ENCODE measurements at regions not wholly inside any gene's neighbourhood (a gene's known extent, or its start where the extent isn't known, plus 50 kb on each side); places are given as distances from the start of the nearest gene placed in this dataset.
A peak's percentile ranks its signal among the peaks of the same experiment; 100 is the strongest.

GRCh38 chr4:129672941-129673340 is 577.0 kb downstream of the C4orf33 start:
- DNase-seq (ENCODE audit: low read depth) = no peak

GRCh38 chr4:129675036-129675435 is 579.1 kb downstream of the C4orf33 start:
- no peak for DNase-seq (ENCODE audit: low read depth)

DNA sequence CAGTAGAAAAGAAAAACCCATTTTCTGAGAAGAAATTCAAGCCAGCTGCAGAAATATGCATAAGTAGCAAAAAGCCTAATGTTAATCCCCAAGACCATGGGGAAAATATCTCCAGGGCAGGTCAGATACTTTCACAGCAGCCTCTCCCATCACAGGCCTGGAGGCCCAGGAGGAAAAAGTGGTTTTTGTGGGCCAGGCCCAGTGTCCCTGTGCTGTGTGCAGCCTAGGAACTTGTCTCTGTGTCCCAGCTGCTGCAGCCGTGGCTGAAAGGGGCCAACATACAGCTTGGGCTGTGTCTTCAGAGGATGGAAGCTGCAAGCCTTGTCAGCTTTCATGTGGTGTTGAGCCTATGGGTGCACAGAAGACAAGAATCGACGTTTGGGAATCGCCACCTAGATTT is 581.0 kb downstream of the C4orf33 start:
- DNase-seq (ENCODE audit: low read depth) = no peak

- no peak for DNase-seq (ENCODE audit: low read depth)
Observed at GRCh38 chr4:129682586-129682985, 586.6 kb downstream of the C4orf33 start.

- DNase-seq (ENCODE audit: low read depth) = no peak
Observed at GRCh38 chr4:129707949-129708348, 612.0 kb downstream of the C4orf33 start.

DNA sequence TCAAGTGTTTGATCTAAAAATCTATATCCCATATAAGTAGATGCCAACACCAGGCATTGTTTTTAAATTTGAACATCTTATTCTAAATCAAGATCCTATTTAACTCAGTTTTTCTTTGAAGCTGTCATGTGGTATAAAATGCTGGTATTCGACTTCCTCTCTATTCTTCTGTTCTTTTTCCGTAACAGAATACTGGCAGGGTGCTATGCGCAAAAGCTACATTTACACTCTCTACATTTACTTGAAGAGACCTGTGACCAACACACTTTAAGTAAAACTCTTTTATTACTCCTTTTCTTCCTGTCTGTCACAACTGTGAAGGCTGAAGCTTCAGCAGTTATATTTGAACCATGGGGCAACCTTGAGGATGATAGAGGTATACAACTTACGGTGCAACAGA is 612.8 kb downstream of the C4orf33 start:
- no peak for DNase-seq (ENCODE audit: low read depth)

DNA sequence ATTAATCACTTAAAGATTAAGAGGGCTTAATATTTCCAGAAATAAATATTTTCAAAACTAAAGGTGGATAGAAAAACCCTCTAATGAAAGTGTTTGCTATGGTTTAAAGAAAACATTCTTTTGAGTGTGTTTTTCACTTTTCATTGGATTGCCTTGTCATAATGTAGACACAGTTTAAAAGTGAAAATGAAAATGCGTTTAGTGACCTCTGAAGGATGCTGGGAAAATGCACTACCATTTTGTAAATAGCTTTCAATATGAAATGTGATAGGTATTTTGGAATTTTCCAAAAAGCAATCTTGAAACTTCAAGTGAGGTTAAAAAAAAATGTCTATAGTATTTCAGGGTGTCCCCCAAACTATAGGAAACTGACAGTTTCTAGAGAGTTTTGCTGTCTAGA is 642.2 kb downstream of the C4orf33 start:
- no peak for DNase-seq (ENCODE audit: low read depth)

GRCh38 chr4:129747756-129748155 is 651.8 kb downstream of the C4orf33 start:
- no peak for DNase-seq (ENCODE audit: low read depth)

DNA sequence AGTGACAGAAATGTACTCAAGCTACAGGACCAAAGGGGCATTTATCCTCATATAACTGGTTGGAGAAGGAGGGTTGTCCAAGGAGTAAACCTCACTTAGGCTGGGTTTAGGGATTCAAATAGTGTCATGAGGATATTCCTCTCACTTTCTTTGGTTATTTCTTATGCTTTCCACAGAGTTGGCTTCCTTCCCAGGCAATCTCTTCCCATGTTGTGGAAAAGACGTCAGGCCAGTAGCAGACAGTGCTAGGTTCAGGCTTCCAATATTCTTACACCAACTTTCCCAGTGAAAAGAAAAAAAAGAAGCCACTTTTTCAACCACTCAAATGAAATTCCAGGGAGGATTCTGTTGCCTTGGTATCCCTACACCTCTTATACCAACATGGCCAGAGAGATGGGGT is 653.0 kb downstream of the C4orf33 start:
- DNase-seq (ENCODE audit: low read depth) = no peak

GRCh38 chr4:129751646-129752045 is 655.7 kb downstream of the C4orf33 start:
- DNase-seq (ENCODE audit: low read depth) = no peak

GRCh38 chr4:129783596-129783995 is 687.6 kb downstream of the C4orf33 start:
- no peak for DNase-seq (ENCODE audit: low read depth)

- no peak for DNase-seq (ENCODE audit: low read depth)
Observed at GRCh38 chr4:129788486-129788885, 692.5 kb downstream of the C4orf33 start.

DNA sequence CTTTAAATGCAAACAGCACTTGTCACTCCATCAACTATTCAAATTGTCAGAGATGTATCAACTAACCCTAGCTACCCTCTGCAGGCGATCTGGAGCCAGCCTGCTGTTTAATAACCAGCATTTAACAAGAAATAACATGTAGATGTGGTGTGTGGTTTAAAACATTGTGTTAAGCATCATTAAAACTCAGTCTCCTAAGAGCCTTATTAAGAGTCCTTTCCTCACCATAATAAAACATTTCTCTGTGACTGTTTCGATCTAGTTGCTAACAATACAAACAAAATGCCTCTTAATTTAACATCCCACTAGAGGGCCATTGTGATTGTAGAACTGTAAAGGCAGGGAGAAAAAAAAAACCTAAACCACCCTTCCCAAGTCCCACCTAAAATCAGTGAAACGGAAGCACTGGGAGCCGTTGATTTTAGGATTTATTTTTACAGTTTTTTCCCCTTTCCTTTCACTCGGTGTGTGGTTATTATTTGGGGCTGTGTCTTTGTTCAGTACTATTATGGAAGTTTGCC is 708.6 kb downstream of the C4orf33 start:
- DNase-seq (ENCODE audit: low read depth) = peak; percentile 8

- no peak for DNase-seq (ENCODE audit: low read depth)
Observed at GRCh38 chr4:129806986-129807385, 711.0 kb downstream of the C4orf33 start.

DNA sequence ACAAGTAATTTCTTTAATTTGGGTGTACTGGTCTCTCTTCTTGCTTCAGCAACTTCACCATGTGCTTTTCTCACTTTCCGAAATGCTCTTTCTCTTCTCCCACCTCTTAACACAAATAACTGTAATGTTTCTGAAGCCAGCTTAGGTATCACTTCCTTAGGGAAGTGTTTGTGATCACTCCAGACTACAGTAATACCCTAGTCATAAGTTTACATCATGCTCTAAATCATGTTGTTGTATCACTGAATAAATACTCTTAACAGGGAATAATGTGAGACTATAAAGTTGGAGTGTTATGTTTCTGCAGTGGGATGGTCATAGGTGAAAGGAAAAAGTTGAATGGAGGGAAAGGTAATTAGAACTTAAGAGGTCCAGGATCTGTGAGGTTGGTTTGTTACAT is 712.3 kb downstream of the C4orf33 start:
- DNase-seq (ENCODE audit: low read depth) = no peak

- no peak for DNase-seq (ENCODE audit: low read depth)
Observed at GRCh38 chr4:129821073-129821472, 725.1 kb downstream of the C4orf33 start.

DNA sequence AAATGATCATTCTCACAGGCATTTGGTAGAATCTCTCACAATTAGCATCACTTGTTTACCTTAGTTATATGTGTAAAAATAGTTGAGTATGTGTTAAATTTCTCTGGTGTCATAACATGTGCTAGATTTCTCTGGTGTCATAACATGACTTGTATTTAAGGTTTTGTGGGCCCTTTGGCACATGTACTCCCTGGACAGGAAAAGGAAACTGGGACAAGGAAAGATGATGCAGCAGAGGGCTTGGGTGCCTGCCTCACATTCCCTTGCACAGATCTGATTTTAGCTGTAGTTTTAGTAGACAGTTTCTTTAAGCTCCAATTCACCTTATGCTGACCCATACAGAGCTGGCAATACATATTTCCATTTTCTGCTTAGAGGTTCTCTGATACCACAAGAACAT is 726.0 kb downstream of the C4orf33 start:
- DNase-seq (ENCODE audit: low read depth) = peak; percentile 11

- DNase-seq (ENCODE audit: low read depth) = peak; percentile 60
Observed at GRCh38 chr4:129822701-129823100, 726.7 kb downstream of the C4orf33 start.

DNA sequence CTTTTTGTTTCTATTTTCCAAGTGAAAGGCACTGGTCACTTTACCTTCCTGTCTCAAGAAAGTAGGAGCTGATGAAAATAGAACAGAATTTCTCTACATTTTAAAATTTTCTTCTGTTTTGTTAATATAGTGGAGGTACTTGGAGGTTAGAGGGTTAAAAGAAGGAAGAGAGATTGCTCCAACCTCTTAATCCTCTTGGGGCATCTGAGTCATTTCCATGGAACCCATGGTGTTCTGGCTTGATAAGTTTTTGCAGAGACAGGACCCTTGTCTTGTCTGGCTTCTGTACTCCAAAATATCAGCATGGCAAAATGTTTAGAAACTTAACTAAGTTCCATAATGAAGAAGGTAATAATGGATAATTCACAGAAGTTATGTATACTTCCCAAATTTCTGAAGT is 727.2 kb downstream of the C4orf33 start:
- DNase-seq (ENCODE audit: low read depth) = peak; percentile 4

GRCh38 chr4:129829373-129829772 is 733.4 kb downstream of the C4orf33 start:
- no peak for DNase-seq (ENCODE audit: low read depth)

DNA sequence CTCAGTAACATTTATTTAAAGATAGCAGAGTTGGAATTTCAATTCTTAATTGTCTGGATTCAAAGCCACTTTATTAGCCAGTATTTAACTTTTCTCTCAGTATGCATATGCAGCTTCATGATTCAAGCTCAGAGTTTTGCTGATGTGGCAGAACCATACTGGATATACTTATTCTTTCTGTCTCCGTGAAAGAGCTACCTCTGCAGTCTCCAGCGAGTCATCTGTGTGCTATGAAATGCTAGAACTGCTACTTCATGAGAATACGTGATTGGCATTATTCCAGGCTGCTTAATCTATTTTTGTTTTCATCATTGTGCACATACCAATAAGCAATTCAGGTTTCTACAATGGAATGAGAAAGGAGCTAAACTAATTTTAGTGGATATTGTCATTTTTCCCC is 743.7 kb downstream of the C4orf33 start:
- peak; percentile 13 for DNase-seq (ENCODE audit: low read depth)

- DNase-seq (ENCODE audit: low read depth) = no peak
Observed at GRCh38 chr4:129842096-129842495, 746.1 kb downstream of the C4orf33 start.

GRCh38 chr4:129852434-129852833 is 756.5 kb downstream of the C4orf33 start:
- no peak for DNase-seq (ENCODE audit: low read depth)

Measured in HT1080 (cell line).